Loucy (cell line): ENCODE measurements at regions not wholly inside any gene's neighbourhood (a gene's known extent, or its start where the extent isn't known, plus 50 kb on each side); places are given as distances from the start of the nearest gene placed in this dataset.

Experiments used
- CTCF ChIP-seq: fragments of 200-600 bp; sonication (generic); conservative IDR thresholded peaks from 2 replicates; pipeline ENCODE4 v1.5.1; 2014; ENCODE audit warnings: mild to moderate bottlenecking, antibody characterized with exemption, low read length
- EZH2phosphoT487 ChIP-seq: fragments of 200-600 bp; IDR thresholded peaks from 2 replicates; pipeline ENCODE4 v1.6.1; 2018; ENCODE audit warnings: antibody characterized with exemption, mild to moderate bottlenecking, moderate library complexity, borderline replicate concordance

- TF ChIP-seq CTCF (no peak), EZH2phosphoT487 (no peak)
Measured at GRCh38 chr11:39021539-39021938, 2423.5 kb upstream of the RAG2 start.
